ENCODE measurements at regions not wholly inside any gene's neighbourhood (a gene's known extent, or its start where the extent isn't known, plus 50 kb on each side); places are given as distances from the start of the nearest gene placed in this dataset.
"Not testable (repeated sequence)": the region's sequence is repeated elsewhere in the genome, so short reads cannot be mapped to it uniquely, and the experiment has no call there.

- no peak for DNase-seq
Observed at GRCh38 chr2:122021941-122022340, 266.5 kb downstream of the TSN start.

GRCh38 chr2:122022531-122022930, 267.1 kb downstream of the TSN start:
- DNase-seq, result no peak

GRCh38 chr2:122023059-122023864, 267.8 kb downstream of the TSN start:
- DNase-seq, result no peak

GRCh38 chr2:122027510-122028217, 272.2 kb downstream of the TSN start:
- no peak for DNase-seq

GRCh38 chr2:122028371-122029100, 273.1 kb downstream of the TSN start:
- DNase-seq, result peak; percentile 90

GRCh38 chr2:122029456-122029855, 274.0 kb downstream of the TSN start:
- no peak for DNase-seq

- no peak for DNase-seq
Observed at GRCh38 chr2:122029945-122030344, 274.5 kb downstream of the TSN start.

GRCh38 chr2:122031544-122032263, 276.3 kb downstream of the TSN start:
- DNase-seq, result peak; percentile 13

GRCh38 chr2:122032264-122032645, 276.8 kb downstream of the TSN start:
- DNase-seq, result no peak

- DNase-seq, result no peak
Observed at GRCh38 chr2:122033778-122034177, 278.3 kb downstream of the TSN start.

GRCh38 chr2:122034344-122034743, 278.9 kb downstream of the TSN start:
- DNase-seq, result no peak

- no peak for DNase-seq
Observed at GRCh38 chr2:122034777-122035176, 279.3 kb downstream of the TSN start.

GRCh38 chr2:122038816-122039215, 283.4 kb downstream of the TSN start:
- DNase-seq, result not testable (repeated sequence)

- no peak for DNase-seq
Observed at GRCh38 chr2:122041455-122041854, 286.0 kb downstream of the TSN start.

- not testable (repeated sequence) for DNase-seq
Observed at GRCh38 chr2:122051659-122052058, 296.2 kb downstream of the TSN start.

GRCh38 chr2:122055521-122055931, 300.1 kb downstream of the TSN start:
- DNase-seq, result peak; percentile 15

GRCh38 chr2:122056853-122057252, 301.4 kb downstream of the TSN start:
- no peak for DNase-seq

GRCh38 chr2:122061206-122061605, 305.8 kb downstream of the TSN start:
- no peak for DNase-seq

- DNase-seq, result no peak
Observed at GRCh38 chr2:122061831-122062230, 306.4 kb downstream of the TSN start.

GRCh38 chr2:122062506-122062905, 307.1 kb downstream of the TSN start:
- no peak for DNase-seq

- peak; percentile 4 for DNase-seq
Observed at GRCh38 chr2:122063716-122064115, 308.3 kb downstream of the TSN start.

GRCh38 chr2:122070241-122070731, 314.8 kb downstream of the TSN start:
- peak; percentile 38 for DNase-seq

GRCh38 chr2:122072666-122073065, 317.2 kb downstream of the TSN start:
- peak; percentile 59 for DNase-seq

Measured in fibroblast of skin of right biceps (primary cell).